GM19397 (cell line): ENCODE measurements at regions not wholly inside any gene's neighbourhood (a gene's known extent, or its start where the extent isn't known, plus 50 kb on each side); places are given as distances from the start of the nearest gene placed in this dataset.
A peak's percentile ranks its signal among the peaks of the same experiment; 100 is the strongest.

ENCODE experiments used
- ATAC-seq: cut with Tn5 transposase; IDR thresholded peaks from one replicate; pipeline ENCODE4 v1.9.1; 2021; ENCODE audit warnings: mild to moderate bottlenecking, moderate library complexity; ENCODE audit not compliant: unreplicated experiment

GRCh38 chr4:140281828-140282552 is 91.5 kb upstream of the SCOC start:
- no peak for ATAC-seq

- no peak for ATAC-seq
These were observed 95.9 kb upstream of the SCOC start for GRCh38 chr4:140277576-140277975.

GRCh38 chr4:140271553-140271952 is 101.9 kb upstream of the SCOC start:
- no peak for ATAC-seq

GRCh38 chr4:140269369-140269768 is 104.1 kb upstream of the SCOC start:
- ATAC-seq = no peak

- ATAC-seq = no peak
These were observed 105.1 kb upstream of the SCOC start for GRCh38 chr4:140268186-140268841.

- no peak for ATAC-seq
These were observed 105.9 kb upstream of the SCOC start for GRCh38 chr4:140267576-140267975.

GRCh38 chr4:140266958-140267568 is 106.4 kb upstream of the SCOC start:
- ATAC-seq = no peak

GRCh38 chr4:140260227-140260626 is 106.2 kb upstream of the MAML3 start:
- ATAC-seq = no peak

- ATAC-seq = no peak
These were observed 104.5 kb upstream of the MAML3 start for GRCh38 chr4:140258476-140258875.

- ATAC-seq = no peak
These were observed 103.7 kb upstream of the MAML3 start for GRCh38 chr4:140257461-140258305.

- ATAC-seq = no peak
These were observed 103.0 kb upstream of the MAML3 start for GRCh38 chr4:140256941-140257340.

GRCh38 chr4:140256335-140256734 is 102.4 kb upstream of the MAML3 start:
- ATAC-seq = no peak

GRCh38 chr4:140255927-140256326 is 101.9 kb upstream of the MAML3 start:
- ATAC-seq = no peak

- ATAC-seq = no peak
These were observed 101.5 kb upstream of the MAML3 start for GRCh38 chr4:140255467-140255866.

- no peak for ATAC-seq
These were observed 100.8 kb upstream of the MAML3 start for GRCh38 chr4:140254651-140255299.

- no peak for ATAC-seq
These were observed 99.6 kb upstream of the MAML3 start for GRCh38 chr4:140253556-140254027.

GRCh38 chr4:140252742-140253555 is 99.0 kb upstream of the MAML3 start:
- peak; percentile 60 for ATAC-seq

- no peak for ATAC-seq
These were observed 98.3 kb upstream of the MAML3 start for GRCh38 chr4:140252141-140252741.

GRCh38 chr4:140251571-140251970 is 97.6 kb upstream of the MAML3 start:
- ATAC-seq = no peak
